ENCODE measurements at regions not wholly inside any gene's neighbourhood (a gene's known extent, or its start where the extent isn't known, plus 50 kb on each side); places are given as distances from the start of the nearest gene placed in this dataset.
"Not testable (repeated sequence)": the region's sequence is repeated elsewhere in the genome, so short reads cannot be mapped to it uniquely, and the experiment has no call there.

GRCh38 chr2:179385756-179386155 lies 121.1 kb upstream of the SESTD1 start:
- POLR2A ChIA-PET: not testable (repeated sequence)

GRCh38 chr2:179383975-179384374 lies 119.3 kb upstream of the SESTD1 start:
- Histone ChIP-seq H3K9me3 (ENCODE audit: control extremely low read depth in 1 of 5, control insufficient read depth in 4 of 5, insufficient read depth in 2 of 5, low read depth in 1 of 5, low read length in 4 of 5) (no peaks in the 10 kb centered on the region), H3K36me3 (ENCODE audit: control insufficient read depth in 4 of 4, insufficient read depth in 4 of 4, low read length in 3 of 4) (no peaks in the 10 kb centered on the region), H3K4me3 (ENCODE audit: control insufficient read depth in 1 of 7, extremely low read depth in 1 of 7, insufficient read depth in 4 of 7, low read depth in 2 of 7, low read length in 6 of 7) (no peak overlapping the region), H3K27me3 (replicated peaks in 2 of 5; ENCODE audit: control insufficient read depth in 4 of 5, insufficient read depth in 5 of 5, low read length in 4 of 5) (peaks cover 0 to 4% (median 0%) of the 10 kb centered on the region in 5 experiments), H3K27ac (ENCODE audit: insufficient read depth in 1 of 2, low read depth in 1 of 2, low read length in 2 of 2, poor library complexity in 1 of 2, severe bottlenecking in 2 of 2) (no peak overlapping the region), H3K4me1 (ENCODE audit: control extremely low read depth in 1 of 4, control insufficient read depth in 4 of 4, insufficient read depth in 4 of 4, low read length in 3 of 4) (no peaks in the 10 kb centered on the region)
- ChIA-PET CTCF (no interaction called here), POLR2A (no interaction called here)
- no peak for DNase-seq
- no CpG with 5 or more reads among the region's 1 CpG for WGBS (ENCODE audit: insufficient coverage)

More at GRCh38 chr2:179385756-179386155, 121.1 kb upstream of the SESTD1 start:
- H3K4me3 ChIP-seq (ENCODE audit: control insufficient read depth in 1 of 7, extremely low read depth in 1 of 7, insufficient read depth in 4 of 7, low read depth in 2 of 7, low read length in 6 of 7); H3K9me3 ChIP-seq (ENCODE audit: control extremely low read depth in 1 of 5, control insufficient read depth in 4 of 5, insufficient read depth in 2 of 5, low read depth in 1 of 5, low read length in 4 of 5); CTCF ChIA-PET; H3K4me1 ChIP-seq (ENCODE audit: control extremely low read depth in 1 of 4, control insufficient read depth in 4 of 4, insufficient read depth in 4 of 4, low read length in 3 of 4); H3K36me3 ChIP-seq (ENCODE audit: control insufficient read depth in 4 of 4, insufficient read depth in 4 of 4, low read length in 3 of 4); H3K27me3 ChIP-seq (replicated peaks in 2 of 5; ENCODE audit: control insufficient read depth in 4 of 5, insufficient read depth in 5 of 5, low read length in 4 of 5); H3K27ac ChIP-seq (ENCODE audit: insufficient read depth in 1 of 2, low read depth in 1 of 2, low read length in 2 of 2, poor library complexity in 1 of 2, severe bottlenecking in 2 of 2); DNase-seq: not testable (repeated sequence)
- 96% methylated on average over 16 of the region's 16 CpGs for WGBS (ENCODE audit: insufficient coverage)

GRCh38 chr2:179377296-179377695 lies 112.7 kb upstream of the SESTD1 start:
- H3K4me3 ChIP-seq (ENCODE audit: control insufficient read depth in 1 of 7, extremely low read depth in 1 of 7, insufficient read depth in 4 of 7, low read depth in 2 of 7, low read length in 6 of 7): no peak overlapping the region
- H3K27ac ChIP-seq (ENCODE audit: insufficient read depth in 1 of 2, low read depth in 1 of 2, low read length in 2 of 2, poor library complexity in 1 of 2, severe bottlenecking in 2 of 2): no peak overlapping the region
- H3K9me3 ChIP-seq (ENCODE audit: control extremely low read depth in 1 of 5, control insufficient read depth in 4 of 5, insufficient read depth in 2 of 5, low read depth in 1 of 5, low read length in 4 of 5): no peaks in the 10 kb centered on the region
- POLR2A ChIA-PET: no interaction called here
- H3K27me3 ChIP-seq (replicated peaks in 2 of 5; ENCODE audit: control insufficient read depth in 4 of 5, insufficient read depth in 5 of 5, low read length in 4 of 5): no peaks in the 10 kb centered on the region
- WGBS (ENCODE audit: insufficient coverage): no CpG with 5 or more reads among the region's 1 CpG
- no peaks in the 10 kb centered on the region for H3K36me3 ChIP-seq (ENCODE audit: control insufficient read depth in 4 of 4, insufficient read depth in 4 of 4, low read length in 3 of 4)
- no peak for DNase-seq
- CTCF ChIA-PET: no interaction called here
- H3K4me1 ChIP-seq (ENCODE audit: control extremely low read depth in 1 of 4, control insufficient read depth in 4 of 4, insufficient read depth in 4 of 4, low read length in 3 of 4): no peaks in the 10 kb centered on the region

DNA sequence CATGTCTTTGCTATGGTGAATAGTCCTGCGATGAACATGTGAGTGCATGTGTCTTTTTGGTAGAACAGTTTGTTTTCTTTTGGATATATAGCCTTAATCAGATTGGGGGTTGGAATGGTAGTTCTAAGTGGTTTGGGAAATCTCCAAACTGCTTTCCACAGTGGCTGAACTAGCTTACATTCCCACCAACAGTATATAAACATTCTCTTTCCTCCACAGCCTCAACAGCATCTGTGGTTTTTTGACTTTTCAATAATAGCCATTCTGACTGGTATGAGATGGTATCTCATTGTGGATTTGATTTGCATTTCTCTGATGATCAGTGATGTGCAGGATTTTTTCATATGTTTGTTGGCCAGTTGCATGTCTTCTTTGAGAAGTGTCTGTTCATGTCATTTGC lies 112.2 kb upstream of the SESTD1 start:
- Histone ChIP-seq H3K27me3 (replicated peaks in 2 of 5; ENCODE audit: control insufficient read depth in 4 of 5, insufficient read depth in 5 of 5, low read length in 4 of 5) (no peaks in the 10 kb centered on the region), H3K36me3 (ENCODE audit: control insufficient read depth in 4 of 4, insufficient read depth in 4 of 4, low read length in 3 of 4) (no peaks in the 10 kb centered on the region), H3K9me3 (ENCODE audit: control extremely low read depth in 1 of 5, control insufficient read depth in 4 of 5, insufficient read depth in 2 of 5, low read depth in 1 of 5, low read length in 4 of 5) (no peaks in the 10 kb centered on the region), H3K27ac (ENCODE audit: insufficient read depth in 1 of 2, low read depth in 1 of 2, low read length in 2 of 2, poor library complexity in 1 of 2, severe bottlenecking in 2 of 2) (no peak overlapping the region), H3K4me1 (ENCODE audit: control extremely low read depth in 1 of 4, control insufficient read depth in 4 of 4, insufficient read depth in 4 of 4, low read length in 3 of 4) (no peaks in the 10 kb centered on the region), H3K4me3 (ENCODE audit: control insufficient read depth in 1 of 7, extremely low read depth in 1 of 7, insufficient read depth in 4 of 7, low read depth in 2 of 7, low read length in 6 of 7) (no peak overlapping the region)
- POLR2A ChIA-PET: no interaction called here
- 100% methylated on average over 1 of the region's 1 CpG for WGBS (ENCODE audit: insufficient coverage)
- CTCF ChIA-PET: no interaction called here
- no peak for DNase-seq

- POLR2A ChIA-PET: no interaction called here
- no peak overlapping the region for H3K4me3 ChIP-seq (ENCODE audit: control insufficient read depth in 1 of 7, extremely low read depth in 1 of 7, insufficient read depth in 4 of 7, low read depth in 2 of 7, low read length in 6 of 7)
- no peak overlapping the region for H3K27ac ChIP-seq (ENCODE audit: insufficient read depth in 1 of 2, low read depth in 1 of 2, low read length in 2 of 2, poor library complexity in 1 of 2, severe bottlenecking in 2 of 2)
- CTCF ChIA-PET: no interaction called here
- H3K27me3 ChIP-seq (replicated peaks in 2 of 5; ENCODE audit: control insufficient read depth in 4 of 5, insufficient read depth in 5 of 5, low read length in 4 of 5): no peaks in the 10 kb centered on the region
- H3K36me3 ChIP-seq (ENCODE audit: control insufficient read depth in 4 of 4, insufficient read depth in 4 of 4, low read length in 3 of 4): no peaks in the 10 kb centered on the region
- 100% methylated on average over 1 of the region's 4 CpGs for WGBS (ENCODE audit: insufficient coverage)
- H3K4me1 ChIP-seq (ENCODE audit: control extremely low read depth in 1 of 4, control insufficient read depth in 4 of 4, insufficient read depth in 4 of 4, low read length in 3 of 4): no peaks in the 10 kb centered on the region
- H3K9me3 ChIP-seq (ENCODE audit: control extremely low read depth in 1 of 5, control insufficient read depth in 4 of 5, insufficient read depth in 2 of 5, low read depth in 1 of 5, low read length in 4 of 5): no peaks in the 10 kb centered on the region
- no peak for DNase-seq
These were observed 109.2 kb upstream of the SESTD1 start for GRCh38 chr2:179373816-179374215.

- H3K36me3 ChIP-seq (ENCODE audit: control insufficient read depth in 4 of 4, insufficient read depth in 4 of 4, low read length in 3 of 4); H3K4me1 ChIP-seq (ENCODE audit: control extremely low read depth in 1 of 4, control insufficient read depth in 4 of 4, insufficient read depth in 4 of 4, low read length in 3 of 4); H3K9me3 ChIP-seq (ENCODE audit: control extremely low read depth in 1 of 5, control insufficient read depth in 4 of 5, insufficient read depth in 2 of 5, low read depth in 1 of 5, low read length in 4 of 5); DNase-seq; H3K4me3 ChIP-seq (ENCODE audit: control insufficient read depth in 1 of 7, extremely low read depth in 1 of 7, insufficient read depth in 4 of 7, low read depth in 2 of 7, low read length in 6 of 7); H3K27me3 ChIP-seq (replicated peaks in 2 of 5; ENCODE audit: control insufficient read depth in 4 of 5, insufficient read depth in 5 of 5, low read length in 4 of 5); H3K27ac ChIP-seq (ENCODE audit: insufficient read depth in 1 of 2, low read depth in 1 of 2, low read length in 2 of 2, poor library complexity in 1 of 2, severe bottlenecking in 2 of 2); CTCF ChIA-PET: not testable (repeated sequence)
- POLR2A ChIA-PET: interaction anchor here (0.6 kb wide), 1 partner anchor 224 kb away, joined by 4 read pairs; no protein-coding TSS in a partner anchor
- WGBS (ENCODE audit: insufficient coverage): 94% methylated on average over 2 of the region's 5 CpGs
These were observed 100.9 kb upstream of the SESTD1 start for GRCh38 chr2:179365561-179365960.

GRCh38 chr2:179355881-179356280 lies 91.2 kb upstream of the SESTD1 start:
- H3K27ac ChIP-seq (ENCODE audit: insufficient read depth in 1 of 2, low read depth in 1 of 2, low read length in 2 of 2, poor library complexity in 1 of 2, severe bottlenecking in 2 of 2): no peak overlapping the region
- H3K4me3 ChIP-seq (ENCODE audit: control insufficient read depth in 1 of 7, extremely low read depth in 1 of 7, insufficient read depth in 4 of 7, low read depth in 2 of 7, low read length in 6 of 7): no peak overlapping the region
- H3K27me3 ChIP-seq (replicated peaks in 2 of 5; ENCODE audit: control insufficient read depth in 4 of 5, insufficient read depth in 5 of 5, low read length in 4 of 5): peaks cover 0 to 1% (median 0%) of the 10 kb centered on the region in 5 experiments
- no CpG with 5 or more reads among the region's 4 CpGs for WGBS (ENCODE audit: insufficient coverage)
- no peaks in the 10 kb centered on the region for H3K9me3 ChIP-seq (ENCODE audit: control extremely low read depth in 1 of 5, control insufficient read depth in 4 of 5, insufficient read depth in 2 of 5, low read depth in 1 of 5, low read length in 4 of 5)
- ChIA-PET POLR2A (no interaction called here), CTCF (no interaction called here)
- no peaks in the 10 kb centered on the region for H3K36me3 ChIP-seq (ENCODE audit: control insufficient read depth in 4 of 4, insufficient read depth in 4 of 4, low read length in 3 of 4)
- no peak for DNase-seq
- H3K4me1 ChIP-seq (ENCODE audit: control extremely low read depth in 1 of 4, control insufficient read depth in 4 of 4, insufficient read depth in 4 of 4, low read length in 3 of 4): no peaks in the 10 kb centered on the region
